HuH-7 (cell line): ENCODE measurements at regions not wholly inside any gene's neighbourhood (a gene's known extent, or its start where the extent isn't known, plus 50 kb on each side); places are given as distances from the start of the nearest gene placed in this dataset.
"Not testable (repeated sequence)": the region's sequence is repeated elsewhere in the genome, so short reads cannot be mapped to it uniquely, and the experiment has no call there.

Experiments used
- DNase-seq: peaks from one replicate; pipeline ENCODE4 v3.0.0; 2011; ENCODE audit warnings: low spot score

DNA sequence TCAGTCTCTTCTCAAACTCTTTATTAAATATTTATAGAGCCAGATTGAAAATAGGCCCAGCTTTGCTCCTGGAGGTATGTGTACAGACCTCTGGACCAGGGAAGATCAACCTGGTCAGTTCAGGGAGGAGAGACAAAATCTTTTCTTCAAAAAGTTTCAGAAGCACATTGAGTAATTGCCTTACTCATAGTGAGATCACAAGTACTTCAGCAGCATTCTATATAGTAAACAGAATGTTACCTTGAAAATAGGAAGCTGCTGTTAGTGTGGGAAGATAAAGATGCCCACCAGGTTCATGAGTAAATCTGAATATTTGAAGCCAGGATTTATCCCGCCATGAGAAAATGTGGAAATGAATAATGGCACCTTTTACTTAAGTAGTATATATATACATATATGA is 665.9 kb upstream of the CITED2 start:
- no peak for DNase-seq

DNA sequence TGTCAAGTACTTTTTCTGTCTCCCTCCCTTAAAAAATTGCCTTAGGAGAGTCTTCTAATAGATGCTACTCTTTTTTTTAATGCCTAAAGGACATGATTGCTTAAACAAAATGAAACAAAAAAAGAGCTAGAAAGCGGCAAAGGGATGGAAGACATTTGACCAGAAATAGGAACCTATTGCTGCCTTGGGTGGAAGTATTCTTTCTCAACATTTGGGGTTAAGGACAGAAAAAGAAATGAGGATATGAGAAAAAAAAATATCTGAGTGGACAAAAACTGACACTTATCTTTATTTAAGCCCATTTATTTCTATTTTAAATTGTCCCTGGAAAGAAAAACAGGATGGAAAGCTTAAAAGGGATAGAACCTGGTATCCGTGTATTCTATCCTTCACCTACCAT is 664.9 kb upstream of the CITED2 start:
- DNase-seq = no peak

DNA sequence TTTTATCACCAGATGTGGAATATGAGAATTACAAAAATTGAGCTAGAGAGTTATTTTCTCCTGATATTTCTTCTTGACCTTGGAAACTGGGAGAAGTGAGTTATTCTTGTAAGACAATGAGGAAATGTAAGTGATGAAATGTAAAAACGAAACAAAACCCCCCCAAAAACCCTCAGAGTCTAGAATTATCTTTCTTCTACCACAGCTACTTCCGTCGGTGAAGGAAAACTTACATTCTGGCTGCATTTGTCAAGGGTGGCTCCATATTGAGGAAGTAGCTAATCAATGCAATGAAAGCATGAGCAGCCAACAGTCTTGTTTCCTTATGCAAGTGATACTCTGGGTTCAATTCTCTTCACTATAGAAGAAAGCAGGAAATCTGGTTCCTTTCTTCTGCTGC is 661.7 kb upstream of the CITED2 start:
- no peak for DNase-seq

DNA sequence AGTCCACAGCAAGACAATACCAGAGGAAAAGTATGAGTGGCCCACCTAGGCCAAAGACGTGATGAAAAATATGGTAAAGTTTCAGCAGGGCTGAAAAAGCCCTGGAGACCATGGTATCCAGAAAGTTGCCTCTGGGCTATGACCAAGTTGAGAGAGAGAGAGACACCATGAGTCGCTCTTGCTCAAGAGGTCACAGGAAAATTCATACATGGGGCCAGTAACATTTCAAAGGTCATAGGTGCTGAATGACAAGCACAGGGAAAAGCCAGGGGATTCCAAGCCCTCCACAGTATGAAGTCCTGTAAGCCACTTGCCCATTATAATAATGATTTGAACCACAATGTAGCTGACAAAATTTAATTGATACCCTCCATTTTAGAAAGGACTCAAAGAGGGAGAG is 657.7 kb upstream of the CITED2 start:
- DNase-seq = no peak

DNA sequence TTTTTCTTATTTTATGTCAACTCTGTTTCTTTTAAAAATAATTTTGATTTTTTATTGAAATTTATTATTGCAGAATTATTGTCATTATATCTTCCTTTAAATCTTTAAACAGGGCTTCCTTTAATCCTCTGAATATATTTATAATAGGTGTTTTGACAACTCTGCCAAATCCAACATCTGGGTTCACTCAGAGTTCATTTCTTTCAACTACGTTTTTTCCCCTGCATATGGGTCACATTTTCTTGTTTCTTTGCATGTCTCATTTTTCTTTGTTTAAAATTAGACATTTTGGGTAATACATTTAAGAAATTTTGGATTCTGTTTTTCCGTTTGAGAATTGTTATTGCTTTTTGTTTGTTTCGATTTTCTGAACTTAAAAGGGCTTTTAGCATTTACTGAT is 655.1 kb upstream of the CITED2 start:
- no peak for DNase-seq

DNA sequence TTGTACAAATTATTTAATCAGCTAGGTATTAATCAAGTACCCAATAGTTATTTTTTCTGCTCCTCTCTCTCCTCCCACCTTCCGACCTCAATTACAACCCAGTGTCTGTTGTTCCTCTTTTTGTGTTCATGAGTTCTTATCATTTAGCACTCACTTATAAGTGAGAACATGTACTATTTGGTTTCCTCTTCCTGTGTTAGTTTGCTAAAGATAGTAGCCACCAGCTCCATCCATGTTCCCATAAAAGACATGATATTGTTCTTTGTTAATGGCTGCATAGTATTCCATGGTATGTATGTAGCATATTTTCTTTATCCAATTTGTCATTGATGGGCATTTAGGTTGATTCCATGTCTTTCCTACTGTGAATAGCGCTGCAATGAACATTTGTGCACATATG is 652.8 kb upstream of the CITED2 start:
- no peak for DNase-seq

DNA sequence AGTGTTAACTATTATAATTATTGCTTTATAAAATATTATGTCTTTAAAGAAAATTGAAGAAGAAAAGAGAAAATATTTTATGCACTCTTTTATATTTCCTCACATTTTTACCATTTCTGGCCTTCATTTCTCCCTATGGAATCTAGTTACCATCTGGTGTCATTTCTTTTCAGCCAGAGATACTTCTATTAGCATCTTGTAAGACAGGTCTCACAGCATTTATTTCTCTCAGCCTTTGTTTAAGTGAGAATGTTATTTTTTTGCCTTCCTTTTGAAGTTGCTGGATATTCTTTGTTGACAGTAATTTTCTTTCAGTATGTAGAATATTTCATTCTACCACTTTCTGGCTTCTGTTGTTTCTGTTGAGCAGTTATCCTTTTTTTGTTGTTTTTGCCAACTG is 652.1 kb upstream of the CITED2 start:
- no peak for DNase-seq

DNA sequence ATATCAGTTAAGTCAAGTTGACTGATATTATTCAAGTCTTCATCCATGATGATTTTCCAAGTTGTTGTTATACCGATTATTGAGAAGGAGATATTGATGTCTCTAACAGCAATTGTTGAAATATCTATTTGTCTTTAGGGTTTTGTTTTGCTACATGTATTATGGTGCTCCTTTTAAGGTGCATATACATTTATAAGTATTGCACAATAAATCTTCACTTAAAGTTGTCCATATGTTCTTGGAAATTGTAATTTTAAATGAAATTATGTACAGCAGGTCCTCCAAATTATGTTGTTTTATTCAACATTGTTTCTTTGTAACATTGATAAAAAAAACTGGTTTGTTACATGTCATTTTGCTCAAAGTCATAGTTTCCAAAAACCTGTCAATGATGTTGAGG is 650.7 kb upstream of the CITED2 start:
- no peak for DNase-seq

DNA sequence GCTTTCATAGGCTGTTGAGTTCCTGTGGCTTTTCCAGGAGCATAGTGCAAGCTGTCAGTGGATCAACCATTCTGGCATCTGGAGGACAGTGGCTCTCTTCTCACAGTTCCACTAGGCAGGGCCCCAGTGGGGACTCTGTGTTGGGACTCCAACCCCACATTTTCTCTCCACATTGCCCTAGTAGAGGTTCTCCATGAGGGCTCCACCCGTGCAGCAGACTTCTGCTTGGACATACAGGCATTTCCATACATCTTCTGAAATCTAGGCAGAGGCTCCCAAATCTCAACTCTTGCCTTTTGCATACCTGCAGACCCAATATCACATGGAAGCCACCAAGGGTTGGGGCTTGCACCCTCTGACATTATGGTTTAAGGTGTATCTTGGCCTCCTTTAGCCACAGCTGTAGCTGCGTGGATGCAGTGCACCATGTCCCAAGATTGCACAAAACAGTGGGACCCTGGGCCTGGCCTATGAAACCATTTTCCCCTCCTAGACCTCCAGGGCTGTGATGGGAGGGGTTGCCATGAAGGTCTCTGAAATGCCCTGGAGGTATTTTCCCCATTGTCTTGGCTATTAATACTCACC is 645.9 kb upstream of the CITED2 start:
- DNase-seq = no peak

DNA sequence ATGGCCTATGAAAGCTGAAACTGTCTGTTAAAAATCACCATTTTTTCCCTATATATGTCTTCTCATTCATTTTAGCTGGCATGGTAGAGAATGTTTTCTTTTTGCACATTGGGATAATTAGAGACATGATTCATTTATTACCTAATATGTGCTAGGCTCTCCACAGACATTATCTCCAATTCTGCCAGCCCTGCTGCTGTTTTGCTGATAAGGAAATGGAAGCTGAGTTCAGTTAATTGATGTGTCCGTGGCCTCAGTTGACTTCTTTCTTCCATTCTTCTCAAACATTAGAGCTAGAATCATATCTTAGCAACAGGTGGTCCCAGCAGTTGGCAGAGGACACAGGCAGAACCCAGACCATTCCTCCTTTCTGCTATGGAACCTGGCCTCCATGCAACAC is 644.1 kb upstream of the CITED2 start:
- no peak for DNase-seq

DNA sequence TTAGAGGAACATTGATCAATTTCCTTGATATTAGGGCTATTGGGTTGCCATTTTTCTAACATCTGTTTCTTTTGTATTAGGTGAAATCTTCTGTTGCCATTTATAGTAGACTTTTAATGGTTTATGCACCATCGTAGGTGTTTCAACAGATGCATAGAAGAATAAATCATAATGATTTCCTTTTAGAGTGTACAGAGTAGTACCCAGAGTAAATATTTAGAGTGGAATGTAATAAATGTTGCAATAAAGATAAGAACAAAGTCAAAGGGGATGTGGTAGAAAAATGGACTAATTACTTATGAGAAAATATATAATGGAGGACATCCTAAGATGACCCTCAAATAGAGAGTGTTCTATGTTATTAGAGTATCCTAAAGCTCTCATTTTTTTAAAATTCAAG is 643.0 kb upstream of the CITED2 start:
- DNase-seq = no peak

DNA sequence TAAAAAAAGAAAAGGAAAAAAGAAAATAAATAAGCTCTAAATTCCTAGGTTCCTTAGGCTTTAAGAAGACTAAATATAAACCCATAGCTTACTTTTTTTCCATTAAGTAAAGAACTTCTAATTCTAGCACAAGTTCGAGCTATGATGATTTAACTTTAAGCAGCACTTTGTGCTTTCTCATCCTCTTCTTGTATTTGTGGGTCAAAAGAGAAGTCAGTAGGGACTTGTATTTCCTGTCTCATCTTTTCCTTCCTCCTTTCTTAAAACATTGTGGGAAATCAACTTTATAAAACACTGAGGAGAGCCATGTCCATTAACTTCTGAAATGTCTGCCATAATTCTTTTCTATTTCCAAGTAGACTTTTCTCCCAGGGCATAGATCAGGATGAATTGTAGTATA is 637.7 kb upstream of the CITED2 start:
- DNase-seq = no peak

DNA sequence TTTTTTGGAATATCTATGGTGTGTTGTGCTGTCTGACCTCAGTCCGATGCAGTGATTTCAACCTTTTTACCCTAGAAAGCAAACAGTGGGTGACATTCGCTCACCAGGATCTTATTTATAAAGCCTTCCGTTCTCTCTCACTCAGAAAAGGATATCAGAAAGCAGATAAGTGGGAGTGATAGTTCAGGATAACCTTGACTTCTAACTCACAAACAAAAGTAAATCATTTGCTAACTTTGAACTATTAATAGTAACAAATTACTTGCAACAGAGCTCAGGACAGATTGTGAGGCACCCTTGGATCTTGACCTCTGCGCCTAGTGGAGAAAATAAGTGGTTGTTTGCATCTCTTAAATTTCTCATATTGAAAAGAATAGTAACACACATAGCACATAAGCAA is 637.1 kb upstream of the CITED2 start:
- peak; percentile 47 for DNase-seq

DNA sequence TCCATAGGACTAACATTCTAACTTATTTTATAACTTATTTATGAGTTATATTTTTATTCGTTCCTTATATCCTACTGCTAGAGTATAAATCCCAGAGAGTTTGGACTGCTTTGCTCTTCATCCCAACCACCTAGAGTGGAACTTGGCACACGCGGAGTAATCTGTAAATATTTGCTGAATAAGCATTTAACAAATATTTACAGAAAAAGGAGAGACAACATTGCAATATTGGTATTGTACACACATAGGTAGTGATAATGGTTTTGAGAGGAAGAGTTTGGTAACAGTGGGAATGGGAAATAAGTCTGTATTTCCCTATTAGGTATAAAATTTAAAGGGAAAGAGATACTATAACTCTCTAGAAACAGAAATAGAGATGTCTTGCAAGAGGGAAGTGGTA is 634.8 kb upstream of the CITED2 start:
- DNase-seq = no peak

DNA sequence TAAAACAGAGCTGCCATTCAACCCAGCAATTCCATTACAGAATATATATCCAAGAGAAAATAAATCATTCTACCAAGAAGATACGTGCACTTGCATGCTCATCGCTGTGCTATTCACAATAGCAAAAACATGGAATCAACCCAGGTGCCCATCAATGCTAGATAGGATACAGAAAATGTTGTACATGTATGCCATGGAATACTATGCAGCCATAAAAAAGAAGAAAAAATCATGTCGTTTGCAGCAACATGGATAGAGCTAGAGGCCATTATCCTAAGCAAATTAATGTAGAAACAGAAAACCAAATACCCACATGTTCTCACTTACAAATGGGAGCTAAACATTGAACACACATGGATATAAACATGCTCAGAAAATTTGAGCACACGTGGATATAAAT is 633.1 kb upstream of the CITED2 start:
- no peak for DNase-seq

DNA sequence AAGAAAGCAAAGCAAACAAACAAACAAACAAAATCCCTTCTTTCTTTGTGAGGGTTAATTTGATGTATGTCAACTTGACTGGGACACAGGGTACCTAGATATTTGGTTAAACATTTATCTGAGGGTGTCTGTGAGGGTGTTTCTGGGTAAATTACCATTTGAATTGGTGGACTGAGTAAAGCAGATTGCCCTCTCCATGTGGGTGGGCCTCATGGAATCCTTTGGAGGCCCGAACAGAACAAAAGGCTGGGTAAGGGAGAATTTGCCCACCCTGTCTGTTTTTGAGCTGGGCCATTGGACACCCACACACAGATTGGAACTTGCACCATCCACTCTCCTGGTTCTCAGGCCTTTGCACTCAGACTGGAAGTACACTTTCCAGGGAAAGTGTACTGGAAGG is 628.8 kb upstream of the CITED2 start:
- no peak for DNase-seq

DNA sequence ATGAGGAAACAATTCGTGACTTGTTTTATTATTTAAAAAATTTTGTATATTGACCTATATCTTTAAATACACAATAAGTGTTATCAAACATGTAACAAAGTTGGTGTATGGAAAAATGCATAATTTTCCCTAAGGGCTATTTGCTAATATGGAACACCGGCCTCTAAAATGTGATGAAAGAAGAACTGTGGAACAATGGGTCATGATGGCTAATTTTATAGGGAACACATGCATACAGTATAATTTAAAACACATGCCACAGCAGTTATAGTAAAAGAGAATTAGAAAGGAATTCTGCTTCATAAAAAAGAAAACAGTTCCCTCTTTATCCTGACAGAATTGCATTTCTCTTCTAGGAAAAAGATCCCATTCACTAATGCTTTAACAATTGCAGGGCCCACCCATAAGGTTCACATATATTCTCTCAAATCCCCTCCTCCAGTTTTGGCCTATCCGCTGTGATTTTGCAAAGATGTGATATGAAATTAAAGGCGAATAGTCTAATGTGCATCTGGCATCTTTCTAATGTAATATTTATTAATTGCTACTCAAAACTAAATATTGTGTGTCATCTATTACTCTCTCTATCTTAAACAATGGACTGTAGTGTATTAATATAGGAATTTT is 628.1 kb upstream of the CITED2 start:
- no peak for DNase-seq

DNA sequence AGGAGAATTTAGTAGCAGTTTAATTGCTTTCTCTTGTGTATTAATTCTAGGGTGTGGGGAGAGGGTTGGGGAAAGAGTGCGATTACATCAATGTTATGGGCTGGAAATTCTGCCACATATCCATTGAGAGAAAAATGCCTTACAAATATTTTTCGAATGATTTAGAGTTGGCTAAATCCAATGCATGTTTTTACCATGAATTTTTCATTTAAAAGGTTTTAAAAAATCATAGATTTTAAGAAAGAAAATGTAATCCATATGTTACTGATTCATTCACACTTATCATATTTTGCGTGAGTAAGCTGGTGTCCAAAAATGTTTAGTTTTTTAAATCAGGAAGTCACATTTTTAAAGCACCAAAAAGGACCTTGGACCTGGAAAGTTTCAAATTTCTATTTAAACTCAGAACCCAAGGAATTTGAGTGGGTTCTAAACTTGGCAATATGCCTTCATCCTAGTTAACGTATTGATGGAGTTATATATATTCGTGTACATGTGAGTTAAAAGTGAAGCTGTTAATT is 627.4 kb upstream of the CITED2 start:
- DNase-seq = no peak

DNA sequence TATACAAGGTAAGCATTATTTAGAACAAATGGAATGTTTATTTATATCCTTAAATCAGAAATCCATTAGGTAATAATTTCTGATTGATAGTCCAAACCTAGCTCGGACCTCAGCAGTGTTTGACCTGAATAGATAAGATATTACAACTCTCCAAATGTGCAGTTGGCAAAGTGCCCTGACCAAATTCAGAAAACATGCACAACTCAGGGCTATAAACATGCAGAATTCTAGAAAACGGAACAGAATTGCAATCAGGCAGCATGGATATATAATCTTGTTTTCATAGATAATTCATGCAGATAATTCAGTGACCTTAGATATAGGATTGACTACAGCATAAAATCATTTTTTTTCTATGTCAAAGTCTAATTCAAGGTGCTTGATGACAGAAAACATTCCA is 626.6 kb upstream of the CITED2 start:
- no peak for DNase-seq

DNA sequence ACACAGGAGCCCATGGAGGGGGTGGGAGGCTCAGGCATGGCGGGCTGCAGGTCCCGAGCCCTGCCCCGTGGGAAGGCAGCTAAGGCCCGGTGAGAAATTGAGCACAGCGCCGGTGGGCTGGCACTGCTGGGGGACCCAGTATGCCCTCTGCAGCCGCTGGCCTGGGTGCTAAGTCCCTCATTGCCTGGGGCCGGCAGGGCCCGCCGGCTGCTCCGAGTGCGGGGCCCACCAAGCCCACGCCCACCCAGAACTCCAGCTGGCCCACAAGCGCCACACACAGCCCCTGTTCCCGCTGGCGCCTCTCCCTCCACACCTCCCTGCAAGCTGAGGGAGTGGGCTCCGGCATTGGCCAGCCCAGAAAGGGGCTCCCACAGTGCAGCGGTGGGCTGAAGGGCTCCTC is 625.2 kb upstream of the CITED2 start:
- not testable (repeated sequence) for DNase-seq

DNA sequence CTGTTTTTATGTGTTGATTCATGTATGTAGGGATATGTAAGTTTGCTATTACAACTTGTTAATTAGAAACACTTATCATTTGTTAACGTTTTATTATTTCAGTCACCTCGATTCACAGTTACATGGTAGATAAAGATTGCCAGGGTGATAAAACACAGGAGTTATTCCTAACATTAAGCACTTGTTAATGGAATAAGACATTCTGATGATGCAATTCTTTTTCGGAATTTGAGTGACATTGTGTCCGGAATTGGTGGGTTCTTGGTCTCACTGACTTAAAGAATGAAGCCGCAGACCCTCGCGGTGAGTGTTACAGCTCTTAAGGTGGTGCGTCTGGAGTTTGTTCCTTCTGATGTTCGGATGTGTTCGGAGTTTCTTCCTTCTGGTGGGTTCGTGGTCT is 624.0 kb upstream of the CITED2 start:
- DNase-seq = not testable (repeated sequence)

DNA sequence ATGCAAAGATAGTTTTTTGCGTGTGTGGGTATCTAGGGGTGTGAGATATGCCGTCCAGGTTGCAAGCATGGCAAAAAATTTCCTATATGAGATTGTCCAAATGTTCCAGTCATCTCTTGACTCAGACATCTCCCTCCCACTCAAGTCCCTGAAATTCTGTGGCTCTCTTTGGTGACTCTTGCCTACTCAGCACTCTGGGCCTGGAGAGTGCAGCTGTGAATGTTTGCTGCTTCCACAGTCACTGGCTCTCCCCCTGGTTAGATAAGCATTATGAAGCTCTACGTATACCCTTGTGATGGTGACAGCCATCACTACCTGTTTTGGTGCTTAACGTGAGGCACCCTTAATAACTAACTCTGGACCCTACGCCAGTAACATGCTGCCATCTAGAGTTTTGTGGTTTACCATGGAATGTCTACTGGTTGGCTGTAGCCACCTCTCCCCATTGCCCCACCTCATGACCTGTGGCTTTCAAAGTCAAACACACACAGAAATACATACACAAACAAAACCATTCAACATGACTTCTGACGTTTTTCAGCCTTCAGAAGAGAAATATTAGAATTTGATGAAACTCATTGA is 621.9 kb upstream of the CITED2 start:
- DNase-seq = peak; percentile 92

DNA sequence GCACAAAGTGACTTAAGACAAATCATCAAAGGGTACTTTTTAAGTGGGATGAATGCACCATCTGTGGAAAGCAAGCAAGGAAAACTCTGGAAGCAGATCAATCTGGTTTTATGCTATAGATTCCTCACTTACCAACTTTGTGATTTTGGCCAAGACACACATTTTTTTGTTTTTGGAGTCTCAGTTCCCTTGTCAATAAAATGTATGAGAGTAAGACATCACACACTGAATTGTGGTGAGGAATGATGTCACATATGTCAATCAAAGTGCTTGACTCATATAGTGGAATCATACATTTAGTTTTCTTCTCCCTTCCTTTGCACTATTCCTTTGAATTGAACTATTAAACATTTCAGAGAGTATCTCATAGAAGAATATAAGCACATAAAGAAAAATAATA is 620.5 kb upstream of the CITED2 start:
- no peak for DNase-seq
